Right atrium auricular region (tissue), 2 donors: ENCODE measurements at regions not wholly inside any gene's neighbourhood (a gene's known extent, or its start where the extent isn't known, plus 50 kb on each side); places are given as distances from the start of the nearest gene placed in this dataset.

Experiments used
- DNase-seq: peaks from one replicate; pipeline ENCODE4 v3.0.0-alpha.2; 2019; ENCODE audit warnings: low spot score
- H3K27ac ChIP-seq, 2 donors: fragments of 200-600 bp; sonication (generic); 1 replicate in 1 of 2; 2 replicates in 1 of 2; pipeline ENCODE4 v1.5.1; 2016 to 2019
- H3K27me3 ChIP-seq, 2 donors: fragments of 200-600 bp; sonication (generic); one replicate each; pipeline versions ENCODE4 v1.5.1 to v1.6.0; 2017 to 2019
- H3K36me3 ChIP-seq: fragments of 200-600 bp; sonication (generic); one replicate; pipeline ENCODE4 v1.5.1; 2016
- H3K4me1 ChIP-seq, 2 donors: fragments of 200-600 bp; sonication (generic); one replicate each; pipeline versions ENCODE4 v1.5.1 to v1.6.0; 2017 to 2019
- H3K4me3 ChIP-seq, 2 donors: fragments of 200-600 bp; sonication (generic); 1 replicate in 1 of 2; 2 replicates in 1 of 2; pipeline ENCODE4 v1.5.1; 2017 to 2019; ENCODE audit warnings: mild to moderate bottlenecking in 1 of 2, moderate library complexity in 1 of 2
- H3K9me3 ChIP-seq, 2 donors: fragments of 200-600 bp; sonication (generic); one replicate each; pipeline ENCODE4 v1.5.1; 2019
- CTCF ChIP-seq, 2 donors: fragments of 200-600 bp; sonication (generic); IDR thresholded peaks; one replicate each; pipeline ENCODE4 v1.5.1; 2019; ENCODE audit warnings: antibody characterized with exemption in 2 of 2

GRCh38 chr14:97080991-97081390 lies 283.8 kb downstream of the VRK1 start:
- Histone ChIP-seq H3K27ac (no peak overlapping the region), H3K36me3 (no peaks in the 10 kb centered on the region), H3K4me1 (no peaks in the 10 kb centered on the region), H3K27me3 (no peaks in the 10 kb centered on the region), H3K9me3 (no peaks in the 10 kb centered on the region), H3K4me3 (no peak overlapping the region)
- TF ChIP-seq CTCF (IDR thresholded peaks at IDR 0.05) = no peak
- DNase-seq = no peak

- TF ChIP-seq CTCF (IDR thresholded peaks at IDR 0.05) = no peak
- no peak overlapping the region for H3K4me3 ChIP-seq
Observed at GRCh38 chr14:97095269-97095668, 298.1 kb downstream of the VRK1 start.

GRCh38 chr14:97097296-97097695 lies 300.1 kb downstream of the VRK1 start:
- Histone ChIP-seq H3K4me1 (no peaks in the 10 kb centered on the region), H3K4me3 (no peak overlapping the region), H3K27ac (no peak overlapping the region), H3K36me3 (no peaks in the 10 kb centered on the region), H3K27me3 (no peaks in the 10 kb centered on the region), H3K9me3 (no peaks in the 10 kb centered on the region)
- TF ChIP-seq CTCF (IDR thresholded peaks at IDR 0.05) = no peak
- DNase-seq = no peak

More at GRCh38 chr14:97095269-97095668, 298.1 kb downstream of the VRK1 start:
- Histone ChIP-seq H3K36me3 (no peaks in the 10 kb centered on the region), H3K4me1 (no peaks in the 10 kb centered on the region), H3K27me3 (no peaks in the 10 kb centered on the region), H3K9me3 (no peaks in the 10 kb centered on the region), H3K27ac (no peak overlapping the region)
- DNase-seq = no peak

- no peaks in the 10 kb centered on the region for H3K4me1 ChIP-seq
- H3K27ac ChIP-seq = no peak overlapping the region
- H3K36me3 ChIP-seq = no peaks in the 10 kb centered on the region
- no peak for TF ChIP-seq CTCF (IDR thresholded peaks at IDR 0.05)
- DNase-seq = no peak
- H3K4me3 ChIP-seq = no peak overlapping the region
- no peaks in the 10 kb centered on the region for H3K27me3 ChIP-seq
- H3K9me3 ChIP-seq = no peaks in the 10 kb centered on the region
Observed at GRCh38 chr14:97100306-97100705, 303.1 kb downstream of the VRK1 start.

- Histone ChIP-seq H3K4me3 (no peak overlapping the region), H3K4me1 (no peaks in the 10 kb centered on the region), H3K36me3 (no peaks in the 10 kb centered on the region), H3K27ac (no peak overlapping the region), H3K9me3 (no peaks in the 10 kb centered on the region), H3K27me3 (no peaks in the 10 kb centered on the region)
- DNase-seq = no peak
- no peak for TF ChIP-seq CTCF (IDR thresholded peaks at IDR 0.05)
Observed at GRCh38 chr14:97101561-97101960, 304.4 kb downstream of the VRK1 start.

- no peak for DNase-seq
- Histone ChIP-seq H3K27me3 (no peaks in the 10 kb centered on the region), H3K27ac (no peak overlapping the region), H3K36me3 (no peaks in the 10 kb centered on the region), H3K4me3 (no peak overlapping the region), H3K4me1 (no peaks in the 10 kb centered on the region), H3K9me3 (peaks cover 0 to 6% of the 10 kb centered on the region in 2 donors)
- no peak for TF ChIP-seq CTCF (IDR thresholded peaks at IDR 0.05)
Observed at GRCh38 chr14:97104029-97104428, 306.8 kb downstream of the VRK1 start.
